ENCODE measurements at regions not wholly inside any gene's neighbourhood (a gene's known extent, or its start where the extent isn't known, plus 50 kb on each side); places are given as distances from the start of the nearest gene placed in this dataset.
A peak's percentile ranks its signal among the peaks of the same experiment; 100 is the strongest.

- in situ Hi-C loops (cut with MboI), result loop anchor here (10.0 kb wide), 1 partner anchor 106 kb away; no protein-coding TSS in a partner anchor
- H2AFZ ChIP-seq, result no peak overlapping the region
Measured at GRCh38 chr6:134828641-134829040, 121.3 kb downstream of the ALDH8A1 start.

GRCh38 chr6:134826889-134827737 is 122.8 kb downstream of the ALDH8A1 start:
- in situ Hi-C loops (cut with MboI), result loop anchor here (10.0 kb wide), 1 partner anchor 108 kb away; no protein-coding TSS in a partner anchor
- H3K4me3 ChIP-seq, result no peak overlapping the region
- DNase-seq, result peak; percentile 97
- H3K9me2 ChIP-seq (ENCODE audit: insufficient read depth), result no peaks in the 10 kb centered on the region
- H3K9me3 ChIP-seq (ENCODE audit: low read depth), result no peaks in the 10 kb centered on the region
- H3F3A ChIP-seq (ENCODE audit: insufficient read depth), result 0 out of 2 replicates have a peak, but pooled peaks cover 6% of the 10 kb centered on the region
- peak; percentile 77; the same call in 1 of the 2 replicates for TF ChIP-seq EZH2phosphoT487 (IDR thresholded peaks at IDR 0.05; ENCODE audit: insufficient read depth, low read depth)
- TF ChIP-seq EZH2 (IDR thresholded peaks at IDR 0.05; ENCODE audit: insufficient read depth, poor library complexity, severe bottlenecking), result no peak
- H4K20me1 ChIP-seq (ENCODE audit: insufficient read depth), result no peaks in the 10 kb centered on the region
- H3K4me2 ChIP-seq (ENCODE audit: unreplicated experiment), result peak overlapping the region; percentile 30
- no peaks in the 10 kb centered on the region for H3K27me3 ChIP-seq (replicated peaks; ENCODE audit: insufficient read depth)
- no peak overlapping the region for H2AFZ ChIP-seq
- peak overlapping the region; percentile 9; the same call in 1 of the 2 replicates for H3K9ac ChIP-seq
- no peaks in the 10 kb centered on the region for H3K36me3 ChIP-seq (ENCODE audit: low read depth)
- H3K4me1 ChIP-seq (ENCODE audit: insufficient read depth), result peaks cover 21% of the 10 kb centered on the region
- H3K79me2 ChIP-seq (ENCODE audit: insufficient read depth), result no peaks in the 10 kb centered on the region
- 31 to 36% methylated on average over 3 of the region's 3 CpGs for WGBS, 2 experiments (ENCODE audit: low coverage in 1 of 2, low lambda C conversion rate in 2 of 2, missing lambda C conversion rate in 2 of 2)
- peak overlapping the region; percentile 58 for H3K27ac ChIP-seq

More at GRCh38 chr6:134828641-134829040, 121.3 kb downstream of the ALDH8A1 start:
- Histone ChIP-seq H3K4me3 (no peak overlapping the region), H3K4me2 (ENCODE audit: unreplicated experiment) (no peak overlapping the region), H3K4me1 (ENCODE audit: insufficient read depth) (peaks cover 16% of the 10 kb centered on the region), H3K36me3 (ENCODE audit: low read depth) (no peaks in the 10 kb centered on the region), H3K27ac (no peak overlapping the region), H4K20me1 (ENCODE audit: insufficient read depth) (no peaks in the 10 kb centered on the region), H3K9me3 (ENCODE audit: low read depth) (no peaks in the 10 kb centered on the region), H3K9me2 (ENCODE audit: insufficient read depth) (no peaks in the 10 kb centered on the region), H3K79me2 (ENCODE audit: insufficient read depth) (no peaks in the 10 kb centered on the region), H3K27me3 (replicated peaks; ENCODE audit: insufficient read depth) (no peaks in the 10 kb centered on the region), H3K9ac (no peak overlapping the region), H3F3A (ENCODE audit: insufficient read depth) (0 out of 2 replicates have a peak, but pooled peaks cover 6% of the 10 kb centered on the region)
- TF ChIP-seq EZH2phosphoT487 (IDR thresholded peaks at IDR 0.05; ENCODE audit: insufficient read depth, low read depth) (no peak), EZH2 (IDR thresholded peaks at IDR 0.05; ENCODE audit: insufficient read depth, poor library complexity, severe bottlenecking) (no peak)
- 78 to 80% methylated on average over 5 of the region's 5 CpGs for WGBS, 2 experiments (ENCODE audit: low coverage in 1 of 2, low lambda C conversion rate in 2 of 2, missing lambda C conversion rate in 2 of 2)
- DNase-seq, result no peak

GRCh38 chr6:134823710-134824034 is 126.2 kb downstream of the ALDH8A1 start:
- in situ Hi-C loops (cut with MboI), result loop anchor here (5.0 to 25.0 kb wide), 4 partner anchors 111 to 666 kb away; no protein-coding TSS in a partner anchor
- Histone ChIP-seq H3K4me1 (ENCODE audit: insufficient read depth) (peaks cover 30% of the 10 kb centered on the region), H3K4me2 (ENCODE audit: unreplicated experiment) (no peak overlapping the region), H3K4me3 (no peak overlapping the region), H3K27ac (no peak overlapping the region), H2AFZ (no peak overlapping the region), H3F3A (ENCODE audit: insufficient read depth) (peaks cover 18% of the 10 kb centered on the region; the same call in 1 of the 2 replicates), H3K9ac (no peak overlapping the region), H3K9me2 (ENCODE audit: insufficient read depth) (no peaks in the 10 kb centered on the region), H3K36me3 (ENCODE audit: low read depth) (no peaks in the 10 kb centered on the region), H4K20me1 (ENCODE audit: insufficient read depth) (no peaks in the 10 kb centered on the region), H3K9me3 (ENCODE audit: low read depth) (no peaks in the 10 kb centered on the region), H3K27me3 (replicated peaks; ENCODE audit: insufficient read depth) (no peaks in the 10 kb centered on the region), H3K79me2 (ENCODE audit: insufficient read depth) (no peaks in the 10 kb centered on the region)
- WGBS, 2 experiments (ENCODE audit: low coverage in 1 of 2, low lambda C conversion rate in 2 of 2, missing lambda C conversion rate in 2 of 2), result 80 to 100% methylated on average over 1 to 2 of the region's 2 CpGs
- no peak for TF ChIP-seq EZH2phosphoT487 (IDR thresholded peaks at IDR 0.05; ENCODE audit: insufficient read depth, low read depth)
- no peak for TF ChIP-seq EZH2 (IDR thresholded peaks at IDR 0.05; ENCODE audit: insufficient read depth, poor library complexity, severe bottlenecking)
- no peak for DNase-seq

GRCh38 chr6:134822920-134823709 is 126.8 kb downstream of the ALDH8A1 start:
- Histone ChIP-seq H3K27me3 (replicated peaks; ENCODE audit: insufficient read depth) (no peaks in the 10 kb centered on the region), H4K20me1 (ENCODE audit: insufficient read depth) (no peaks in the 10 kb centered on the region), H3F3A (ENCODE audit: insufficient read depth) (peaks cover 18% of the 10 kb centered on the region; the same call in 1 of the 2 replicates), H3K4me2 (ENCODE audit: unreplicated experiment) (peak overlapping the region; percentile 7), H3K9me2 (ENCODE audit: insufficient read depth) (no peaks in the 10 kb centered on the region), H3K4me3 (0 out of 2 replicates have a peak overlapping the region, but pooled peaks have one; percentile 17), H3K27ac (no peak overlapping the region), H3K9ac (peak overlapping the region; percentile 14; the same call in 1 of the 2 replicates), H3K4me1 (ENCODE audit: insufficient read depth) (peaks cover 30% of the 10 kb centered on the region), H3K36me3 (ENCODE audit: low read depth) (no peaks in the 10 kb centered on the region), H2AFZ (peak overlapping the region; percentile 50), H3K9me3 (ENCODE audit: low read depth) (no peaks in the 10 kb centered on the region), H3K79me2 (ENCODE audit: insufficient read depth) (no peaks in the 10 kb centered on the region)
- DNase-seq, result peak; percentile 85
- in situ Hi-C loops (cut with MboI), result loop anchor here (5.0 to 25.0 kb wide), 4 partner anchors 112 to 666 kb away; no protein-coding TSS in a partner anchor
- TF ChIP-seq EZH2 (IDR thresholded peaks at IDR 0.05; ENCODE audit: insufficient read depth, poor library complexity, severe bottlenecking), result no peak
- TF ChIP-seq EZH2phosphoT487 (IDR thresholded peaks at IDR 0.05; ENCODE audit: insufficient read depth, low read depth), result no peak
- 8% methylated on average over 10 of the region's 10 CpGs for WGBS, 2 experiments (ENCODE audit: low coverage in 1 of 2, low lambda C conversion rate in 2 of 2, missing lambda C conversion rate in 2 of 2)
